ENCODE measurements at regions not wholly inside any gene's neighbourhood (a gene's known extent, or its start where the extent isn't known, plus 50 kb on each side); places are given as distances from the start of the nearest gene placed in this dataset.

DNA sequence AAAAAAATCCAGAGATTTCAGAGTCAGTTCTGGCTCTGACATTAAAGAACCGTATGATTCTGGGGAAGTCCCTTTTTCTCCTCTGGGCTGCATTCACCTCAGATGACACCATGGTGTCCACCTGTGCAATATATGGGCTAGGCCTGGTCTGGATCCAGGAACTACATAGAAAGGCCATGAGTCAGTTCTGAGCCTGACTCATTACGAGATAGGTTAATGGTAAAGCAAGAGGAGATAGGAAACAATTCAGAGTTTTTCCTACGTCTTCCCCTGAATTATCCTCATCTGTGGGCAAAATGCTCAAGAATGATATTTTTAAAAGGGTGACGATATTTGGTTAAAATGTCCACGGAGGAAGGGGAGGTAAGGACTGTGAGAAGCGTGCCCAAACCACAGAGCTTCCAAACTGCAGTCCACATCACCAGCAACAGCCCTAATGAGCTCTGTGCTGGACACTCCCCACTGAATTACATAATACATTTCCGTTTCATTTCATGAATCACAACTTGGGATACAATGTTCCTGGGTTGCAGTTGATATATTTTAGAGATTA lies 180.1 kb upstream of the OSR1 start:
- TF ChIP-seq GATA2 (IDR thresholded peaks at IDR 0.05; ENCODE audit: low read depth, low read length) (no peak), GATA3 (IDR thresholded peaks at IDR 0.05; ENCODE audit: low read depth, low read length) (no peak)
